Osteocyte (in vitro differentiated cells): ENCODE measurements at regions not wholly inside any gene's neighbourhood (a gene's known extent, or its start where the extent isn't known, plus 50 kb on each side); places are given as distances from the start of the nearest gene placed in this dataset.

Source experiments
- DNase-seq: peaks from one replicate; pipeline ENCODE4 v3.0.0; 2021; ENCODE audit warnings: mixed read lengths; ENCODE audit not compliant: unreplicated experiment; ENCODE audit errors: extremely low spot score
- H3K27ac Mint-ChIP-seq: one replicate; pipeline ENCODE4 v1.8.0; 2021; ENCODE audit warnings: mild to moderate bottlenecking, mixed read lengths; ENCODE audit not compliant: unreplicated experiment
- H3K27me3 Mint-ChIP-seq: one replicate; pipeline ENCODE4 v1.8.0; 2021; ENCODE audit warnings: mixed read lengths; ENCODE audit not compliant: unreplicated experiment
- H3K36me3 Mint-ChIP-seq: one replicate; pipeline ENCODE4 v1.8.0; 2021; ENCODE audit warnings: mixed read lengths; ENCODE audit not compliant: unreplicated experiment
- H3K4me1 Mint-ChIP-seq: one replicate; pipeline ENCODE4 v1.8.0; 2021; ENCODE audit warnings: mixed read lengths; ENCODE audit not compliant: unreplicated experiment
- H3K4me3 Mint-ChIP-seq: one replicate; pipeline ENCODE4 v1.8.0; 2021; ENCODE audit warnings: mild to moderate bottlenecking, moderate library complexity, mixed read lengths; ENCODE audit not compliant: unreplicated experiment
- H3K9me3 Mint-ChIP-seq: one replicate; pipeline ENCODE4 v1.8.0; 2021; ENCODE audit warnings: mixed read lengths; ENCODE audit not compliant: unreplicated experiment
- CTCF ChIP-seq: fragments of 200-600 bp; sonication (generic); IDR thresholded peaks from 2 replicates; pipeline ENCODE4 v1.5.0; 2021; ENCODE audit warnings: antibody characterized with exemption, mild to moderate bottlenecking, moderate library complexity

GRCh38 chr14:66114071-66114470, 372.1 kb upstream of the CCDC196 start:
- no peak overlapping the region for H3K4me3 Mint-ChIP-seq
- H3K9me3 Mint-ChIP-seq = peaks cover 30% of the 10 kb centered on the region
- no peaks in the 10 kb centered on the region for H3K4me1 Mint-ChIP-seq
- no peaks in the 10 kb centered on the region for H3K36me3 Mint-ChIP-seq
- no peak overlapping the region for H3K27ac Mint-ChIP-seq
- no peak for DNase-seq
- TF ChIP-seq CTCF = no peak
- no peaks in the 10 kb centered on the region for H3K27me3 Mint-ChIP-seq

GRCh38 chr14:66115740-66116502, 370.2 kb upstream of the CCDC196 start:
- no peaks in the 10 kb centered on the region for H3K27me3 Mint-ChIP-seq
- TF ChIP-seq CTCF = no peak
- H3K9me3 Mint-ChIP-seq = peaks cover 30% of the 10 kb centered on the region
- H3K4me3 Mint-ChIP-seq = no peak overlapping the region
- no peaks in the 10 kb centered on the region for H3K4me1 Mint-ChIP-seq
- no peaks in the 10 kb centered on the region for H3K36me3 Mint-ChIP-seq
- H3K27ac Mint-ChIP-seq = no peak overlapping the region
- DNase-seq = no peak

- no peaks in the 10 kb centered on the region for H3K4me1 Mint-ChIP-seq
- no peak overlapping the region for H3K4me3 Mint-ChIP-seq
- TF ChIP-seq CTCF = no peak
- DNase-seq = no peak
- H3K36me3 Mint-ChIP-seq = no peaks in the 10 kb centered on the region
- H3K27me3 Mint-ChIP-seq = no peaks in the 10 kb centered on the region
- H3K9me3 Mint-ChIP-seq = peaks cover 30% of the 10 kb centered on the region
- H3K27ac Mint-ChIP-seq = no peak overlapping the region
Measured at GRCh38 chr14:66116732-66117131, 369.4 kb upstream of the CCDC196 start.

- no peaks in the 10 kb centered on the region for H3K36me3 Mint-ChIP-seq
- H3K4me3 Mint-ChIP-seq = no peak overlapping the region
Measured at GRCh38 chr14:66117600-66117999, 368.6 kb upstream of the CCDC196 start.

More at GRCh38 chr14:66117600-66117999, 368.6 kb upstream of the CCDC196 start:
- H3K27ac Mint-ChIP-seq = no peak overlapping the region
- H3K9me3 Mint-ChIP-seq = peaks cover 34% of the 10 kb centered on the region
- no peaks in the 10 kb centered on the region for H3K27me3 Mint-ChIP-seq
- no peak for TF ChIP-seq CTCF
- no peak for DNase-seq
- H3K4me1 Mint-ChIP-seq = no peaks in the 10 kb centered on the region
